HCT116 (cell line): ENCODE measurements at regions not wholly inside any gene's neighbourhood (a gene's known extent, or its start where the extent isn't known, plus 50 kb on each side); places are given as distances from the start of the nearest gene placed in this dataset.

Source experiments
- ATAC-seq: fragments of 200-7000 bp; cut with Tn5 transposase; 2 replicates; pipeline ENCODE4 v1.9.1; 2020; ENCODE audit warnings: mild to moderate bottlenecking, moderate library complexity
- BruUV-seq: library from RNA; stranded (reverse); fragments of 400-500 nt; replicated peaks from 2 replicates; lab custom pipeline; 2021; lab: Mats Ljungman, UMichigan
- CTCF ChIA-PET: fragments of 300-600 bp; sonication (Branson Sonifier 250); formaldehyde crosslinking; loops from one replicate; lab custom pipeline; 2021; ENCODE audit warnings: antibody characterized with exemption; lab: Charles Lee
- POLR2A ChIA-PET: fragments of 300-600, 350-600 bp; sonication (Branson Sonifier 250); formaldehyde crosslinking; loops from one replicate; lab custom pipeline; 2021; ENCODE audit warnings: antibody characterized with exemption; lab: Charles Lee
- RAD21 ChIA-PET, 2 experiments: fragments of 300-600 bp; sonication (Branson Sonifier 250); formaldehyde crosslinking; loops; one replicate each; lab custom pipeline; 2023; ENCODE audit warnings: low total read pairs in 2 of 2; ENCODE audit not compliant: uncharacterized antibody in 2 of 2, unreplicated experiment in 2 of 2, low non-redundant PET in 1 of 2; lab: Charles Lee
- DNase-seq: peaks from one replicate; pipeline ENCODE4 v3.0.0-alpha.2; 2010; ENCODE audit warnings: low read depth, low spot score
- H2AFZ ChIP-seq: fragments of 200-600 bp; shearing (Covaris generic), sonication (generic); 2 replicates; pipeline ENCODE4 v1.6.1; 2017; ENCODE audit warnings: low read depth, mixed run types, mixed read lengths, antibody characterized with exemption, low read length; ENCODE audit not compliant: poor library complexity, severe bottlenecking
- H3K27ac ChIP-seq: 2 replicates; pipeline ENCODE4 v1.5.1; 2012; ENCODE audit warnings: low read depth, low read length
- H3K27me3 ChIP-seq: fragments of 200-600 bp; sonication (generic); 2 replicates; pipeline ENCODE4 v1.6.1; 2016; ENCODE audit warnings: mixed run types, low read length, mixed read lengths; ENCODE audit not compliant: insufficient read depth
- H3K36me3 ChIP-seq, 2 experiments: fragments of 200-500 bp in 1 of 2; fragments of 200-600 bp in 1 of 2; sonication (Bioruptor generic) in 1 of 2; sonication (generic) in 1 of 2; 2 replicates each; pipeline versions ENCODE4 v1.5.1 to v1.6.1; 2014 to 2016; ENCODE audit warnings: low read length in 2 of 2, inconsistent platforms in 1 of 2, mixed read lengths in 1 of 2, mixed run types in 1 of 2; ENCODE audit not compliant: insufficient read depth in 2 of 2, control insufficient read depth in 1 of 2
- H3K4me1 ChIP-seq, 2 experiments: fragments of 200-600 bp in 1 of 2; sonication (generic) in 1 of 2; 2 replicates each; pipeline versions ENCODE4 v1.5.1 to v1.6.1; 2012 to 2017; ENCODE audit warnings: low read length in 2 of 2, inconsistent platforms in 1 of 2, mild to moderate bottlenecking in 1 of 2, mixed read lengths in 1 of 2, mixed run types in 1 of 2, moderate library complexity in 1 of 2; ENCODE audit not compliant: insufficient read depth in 2 of 2, control insufficient read depth in 1 of 2
- H3K4me2 ChIP-seq: fragments of 200-600 bp; sonication (generic); 2 replicates; pipeline ENCODE4 v1.6.1; 2017; ENCODE audit warnings: mixed run types, low read length, mixed read lengths
- H3K4me3 ChIP-seq, 2 experiments: fragments of 200-600 bp in 1 of 2; sonication (generic) in 1 of 2; replicated peaks in 1 of 2; 2 replicates each; pipeline ENCODE4 v1.5.1; 2011 to 2016; ENCODE audit warnings: low read length in 2 of 2, control low read depth in 1 of 2, low read depth in 1 of 2, mild to moderate bottlenecking in 1 of 2, mixed read lengths in 1 of 2, mixed run types in 1 of 2
- H3K79me2 ChIP-seq: fragments of 200-600 bp; sonication (generic); 2 replicates; pipeline ENCODE4 v1.6.1; 2017; ENCODE audit warnings: mild to moderate bottlenecking, mixed run types, low read length, moderate library complexity, mixed read lengths; ENCODE audit not compliant: insufficient read depth
- H3K9ac ChIP-seq: fragments of 200-600 bp; sonication (generic); 2 replicates; pipeline ENCODE4 v1.6.1; 2016; ENCODE audit warnings: low read length, mixed read lengths
- H3K9me2 ChIP-seq: fragments of 200-600 bp; sonication (generic), shearing (Covaris generic); 2 replicates; pipeline ENCODE4 v1.6.1; 2017; ENCODE audit warnings: mixed run types, mild to moderate bottlenecking, moderate library complexity; ENCODE audit not compliant: insufficient read depth
- H3K9me3 ChIP-seq, 2 experiments: fragments of 200-500 bp in 1 of 2; fragments of 200-600 bp in 1 of 2; sonication (Bioruptor generic) in 1 of 2; sonication (generic) in 1 of 2; 2 replicates each; pipeline ENCODE4 v1.6.1; 2014 to 2017; ENCODE audit warnings: low read length in 2 of 2, mixed read lengths in 2 of 2, inconsistent platforms in 1 of 2, low read depth in 1 of 2, mild to moderate bottlenecking in 1 of 2, mixed run types in 1 of 2, moderate library complexity in 1 of 2; ENCODE audit not compliant: control insufficient read depth in 1 of 2, insufficient read depth in 1 of 2
- H4K20me1 ChIP-seq: fragments of 200-600 bp; sonication (generic), shearing (Covaris generic); 2 replicates; pipeline ENCODE4 v1.6.1; 2017; ENCODE audit warnings: mixed run types, mild to moderate bottlenecking, moderate library complexity; ENCODE audit not compliant: insufficient read depth
- ATF3 ChIP-seq: IDR thresholded peaks from 2 replicates; pipeline ENCODE4 v1.6.1; 2012
- EZH2 ChIP-seq: fragments of 200-600 bp; sonication (generic); IDR thresholded peaks from 2 replicates; pipeline ENCODE4 v1.6.1; 2017; ENCODE audit warnings: antibody characterized with exemption, mixed run types
- EZH2phosphoT487 ChIP-seq: fragments of 200-600 bp; IDR thresholded peaks from 2 replicates; pipeline ENCODE4 v1.6.1; 2018; ENCODE audit warnings: antibody characterized with exemption, borderline replicate concordance
- FOSL1 ChIP-seq: IDR thresholded peaks from 2 replicates; pipeline ENCODE4 v1.6.1; 2012; ENCODE audit warnings: low read depth
- MAX ChIP-seq: IDR thresholded peaks from 2 replicates; pipeline ENCODE4 v1.6.1; 2012
- POLR2A ChIP-seq: IDR thresholded peaks from 2 replicates; pipeline ENCODE4 v1.7.0; 2011; ENCODE audit warnings: borderline replicate concordance; ENCODE audit not compliant: insufficient read depth, insufficient read length; ENCODE audit errors: extremely low read depth
- REST ChIP-seq: IDR thresholded peaks from 2 replicates; pipeline ENCODE4 v1.6.1; 2012; ENCODE audit warnings: low read depth
- TCF7L2 ChIP-seq: IDR thresholded peaks from 2 replicates; pipeline ENCODE4 v1.7.0; 2011; ENCODE audit warnings: borderline replicate concordance, inconsistent platforms; ENCODE audit not compliant: insufficient read depth, insufficient read length; ENCODE audit errors: extremely low read depth
- YY1 ChIP-seq: IDR thresholded peaks from 2 replicates; pipeline ENCODE4 v1.6.1; 2011; ENCODE audit warnings: low read length, low read depth, moderate library complexity, mild to moderate bottlenecking; ENCODE audit not compliant: insufficient replicate concordance; ENCODE audit errors: extremely low read depth
- ZNF274 ChIP-seq: fragments of 200-500 bp; sonication (Bioruptor generic); IDR thresholded peaks from 2 replicates; pipeline ENCODE4 v1.6.1; 2014; ENCODE audit warnings: mild to moderate bottlenecking, low read depth, low read length, inconsistent platforms
- intact Hi-C: fragments of 100-400 bp; cut with micrococcal nuclease; formaldehyde crosslinking; loops from 2 replicates; pipeline ENCODE4 v1.10.0; 2022

- CTCF ChIA-PET: no interaction called here
- TF ChIP-seq EZH2phosphoT487: no peak
- TF ChIP-seq EZH2: no peak
- no peak for TF ChIP-seq ATF3
- TF ChIP-seq FOSL1: no peak
- no peak for TF ChIP-seq TCF7L2
- no peak for TF ChIP-seq YY1
- no peak for ATAC-seq
- H3K36me3 ChIP-seq: no peaks in the 10 kb centered on the region
- intact Hi-C loops: no loop called here
- RAD21 ChIA-PET: no interaction called here
- no peaks in the 10 kb centered on the region for H3K79me2 ChIP-seq
- no peaks in the 10 kb centered on the region for H3K9me3 ChIP-seq
- no peak for DNase-seq
- POLR2A ChIA-PET: no interaction called here
- no peak overlapping the region for H3K4me3 ChIP-seq
- no peaks in the 10 kb centered on the region for H3K9me2 ChIP-seq
- no peak overlapping the region for H3K27ac ChIP-seq
- H3K9ac ChIP-seq: no peak overlapping the region
- H3K4me2 ChIP-seq: no peak overlapping the region
- H2AFZ ChIP-seq: no peak overlapping the region
- peaks cover 69% of the 10 kb centered on the region for H3K27me3 ChIP-seq
- no peaks in the 10 kb centered on the region for H3K4me1 ChIP-seq
- no TSS peak for BruUV-seq
- no peaks in the 10 kb centered on the region for H4K20me1 ChIP-seq
These were observed 269.2 kb downstream of the FIGN start for GRCh38 chr2:163466331-163467250.

GRCh38 chr2:163465440-163465839 lies 270.4 kb downstream of the FIGN start:
- no peaks in the 10 kb centered on the region for H4K20me1 ChIP-seq
- H3K79me2 ChIP-seq: no peaks in the 10 kb centered on the region
- H2AFZ ChIP-seq: no peak overlapping the region
- no peaks in the 10 kb centered on the region for H3K4me1 ChIP-seq
- no peak for TF ChIP-seq REST
- no peak for TF ChIP-seq POLR2A
- no peak for TF ChIP-seq MAX
- no peak for TF ChIP-seq ZNF274
- TF ChIP-seq TCF7L2: no peak
- no peak for TF ChIP-seq EZH2
- CTCF ChIA-PET: no interaction called here
- peaks cover 67% of the 10 kb centered on the region for H3K27me3 ChIP-seq
- POLR2A ChIA-PET: no interaction called here
- no peaks in the 10 kb centered on the region for H3K9me2 ChIP-seq
- DNase-seq: no peak
- H3K9ac ChIP-seq: no peak overlapping the region
- intact Hi-C loops: no loop called here
- ATAC-seq: no peak
- RAD21 ChIA-PET: no interaction called here
- no peak overlapping the region for H3K27ac ChIP-seq
- no TSS peak for BruUV-seq
- H3K4me3 ChIP-seq: no peak overlapping the region
- H3K36me3 ChIP-seq: no peaks in the 10 kb centered on the region
- H3K4me2 ChIP-seq: no peak overlapping the region
- H3K9me3 ChIP-seq: no peaks in the 10 kb centered on the region
